Left lung (tissue), 4 donors: ENCODE measurements at regions not wholly inside any gene's neighbourhood (a gene's known extent, or its start where the extent isn't known, plus 50 kb on each side); places are given as distances from the start of the nearest gene placed in this dataset.
"Not testable (repeated sequence)": the region's sequence is repeated elsewhere in the genome, so short reads cannot be mapped to it uniquely, and the experiment has no call there.

Experiments
- ATAC-seq: fragments of 200-7000 bp; cut with Tn5 transposase; one replicate; pipeline ENCODE4 v1.9.1; 2020; ENCODE audit warnings: moderate library complexity
- DNase-seq, 4 donors: peaks; one replicate each; pipeline ENCODE4 v3.0.0-alpha.2; 2013 to 2020
- H3K27ac ChIP-seq, 2 donors: fragments of 200-600 bp; sonication (generic) in 1 of 2; one replicate each; pipeline versions ENCODE4 v1.5.0 to v1.8.0; 2020 to 2021
- H3K27me3 ChIP-seq, 2 donors: fragments of 200-600 bp; sonication (generic) in 1 of 2; one replicate each; pipeline versions ENCODE4 v1.5.0 to v1.8.0; 2020 to 2021
- H3K36me3 ChIP-seq, 2 donors: fragments of 200-600 bp; sonication (generic) in 1 of 2; one replicate each; pipeline versions ENCODE4 v1.5.0 to v1.8.0; 2020 to 2021
- H3K4me1 ChIP-seq, 2 donors: fragments of 200-600 bp; one replicate each; pipeline ENCODE4 v1.8.0; 2021
- H3K4me3 ChIP-seq, 2 donors: fragments of 200-600 bp; sonication (generic) in 1 of 2; one replicate each; pipeline versions ENCODE4 v1.5.0 to v1.8.0; 2020 to 2021; ENCODE audit warnings: mild to moderate bottlenecking in 1 of 2
- H3K9me3 ChIP-seq, 2 donors: fragments of 200-600 bp; sonication (generic) in 1 of 2; one replicate each; pipeline versions ENCODE4 v1.5.0 to v1.8.0; 2020 to 2021
- intact Hi-C, 2 donors: fragments of 100-400 bp; cut with DNase I; formaldehyde crosslinking; loops; one replicate each; pipeline versions ENCODE4 v1.11.2 to v1.14.2; 2022
- TF ChIP-seq, protein P1 (sequence below), 2 donors: fragments of 200-600 bp; sonication (generic) in 1 of 2; IDR thresholded peaks; one replicate each; pipeline versions ENCODE4 v1.5.0 to v1.8.0; 2021; ENCODE audit warnings: antibody characterized with exemption in 2 of 2
- donor health status: DM: no; HTN: yes; CAD: no.
- donor health status: DM: no; HTN: no; CAD: no.

DNA sequence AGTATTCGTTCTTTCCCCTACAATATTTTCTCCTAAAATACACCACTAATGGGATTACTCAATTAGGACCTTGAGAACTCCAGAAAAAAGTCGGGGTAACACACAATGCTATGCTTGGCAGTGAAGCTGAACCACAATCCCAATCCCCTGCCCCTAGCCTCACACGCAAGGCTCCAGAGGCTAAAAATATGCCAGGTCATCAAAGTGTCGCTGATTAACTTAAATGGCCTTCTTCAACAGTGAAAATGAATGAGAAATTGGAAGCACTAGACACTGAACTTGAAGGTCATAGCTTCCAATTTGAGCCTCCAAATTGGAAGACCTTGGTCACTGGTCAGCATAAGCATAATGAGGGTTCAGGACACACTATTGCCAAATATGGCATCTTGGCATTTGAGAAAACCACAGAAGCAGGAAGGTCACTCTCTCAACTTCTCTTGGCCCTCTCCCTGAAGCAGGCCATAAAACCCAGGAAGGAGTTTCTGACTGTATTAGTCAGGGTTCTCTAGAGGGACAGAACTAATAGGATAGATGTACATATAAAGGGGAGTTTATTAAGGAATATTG is 86.0 kb upstream of the SATB2 start:
- TF ChIP-seq, protein P1, sequence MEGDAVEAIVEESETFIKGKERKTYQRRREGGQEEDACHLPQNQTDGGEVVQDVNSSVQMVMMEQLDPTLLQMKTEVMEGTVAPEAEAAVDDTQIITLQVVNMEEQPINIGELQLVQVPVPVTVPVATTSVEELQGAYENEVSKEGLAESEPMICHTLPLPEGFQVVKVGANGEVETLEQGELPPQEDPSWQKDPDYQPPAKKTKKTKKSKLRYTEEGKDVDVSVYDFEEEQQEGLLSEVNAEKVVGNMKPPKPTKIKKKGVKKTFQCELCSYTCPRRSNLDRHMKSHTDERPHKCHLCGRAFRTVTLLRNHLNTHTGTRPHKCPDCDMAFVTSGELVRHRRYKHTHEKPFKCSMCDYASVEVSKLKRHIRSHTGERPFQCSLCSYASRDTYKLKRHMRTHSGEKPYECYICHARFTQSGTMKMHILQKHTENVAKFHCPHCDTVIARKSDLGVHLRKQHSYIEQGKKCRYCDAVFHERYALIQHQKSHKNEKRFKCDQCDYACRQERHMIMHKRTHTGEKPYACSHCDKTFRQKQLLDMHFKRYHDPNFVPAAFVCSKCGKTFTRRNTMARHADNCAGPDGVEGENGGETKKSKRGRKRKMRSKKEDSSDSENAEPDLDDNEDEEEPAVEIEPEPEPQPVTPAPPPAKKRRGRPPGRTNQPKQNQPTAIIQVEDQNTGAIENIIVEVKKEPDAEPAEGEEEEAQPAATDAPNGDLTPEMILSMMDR (IDR thresholded peaks at IDR 0.05): no peak
- no peak for DNase-seq
- Histone ChIP-seq H3K9me3 (no peaks in the 10 kb centered on the region), H3K27me3 (no peaks in the 10 kb centered on the region), H3K4me1 (no peaks in the 10 kb centered on the region), H3K4me3 (no peak overlapping the region), H3K36me3 (no peaks in the 10 kb centered on the region), H3K27ac (no peak overlapping the region)
- no peak for ATAC-seq
- intact Hi-C loops: no loop called here

- Histone ChIP-seq H3K27ac (no peak overlapping the region), H3K4me1 (no peaks in the 10 kb centered on the region), H3K9me3 (peaks cover 0 to 2% of the 10 kb centered on the region in 2 donors), H3K4me3 (no peak overlapping the region), H3K36me3 (no peaks in the 10 kb centered on the region), H3K27me3 (no peaks in the 10 kb centered on the region)
- intact Hi-C loops: no loop called here
- DNase-seq: no peak
- TF ChIP-seq, protein P1 (IDR thresholded peaks at IDR 0.05): no peak
- ATAC-seq: no peak
Observed at GRCh38 chr2:199535445-199536177, 77.9 kb upstream of the SATB2 start.

- H3K4me3 ChIP-seq, H3K36me3 ChIP-seq, H3K4me1 ChIP-seq, H3K27me3 ChIP-seq, ATAC-seq, H3K27ac ChIP-seq, intact Hi-C loops, DNase-seq, H3K9me3 ChIP-seq: not testable (repeated sequence)
Observed at GRCh38 chr2:199533873-199534272, 76.1 kb upstream of the SATB2 start.

DNA sequence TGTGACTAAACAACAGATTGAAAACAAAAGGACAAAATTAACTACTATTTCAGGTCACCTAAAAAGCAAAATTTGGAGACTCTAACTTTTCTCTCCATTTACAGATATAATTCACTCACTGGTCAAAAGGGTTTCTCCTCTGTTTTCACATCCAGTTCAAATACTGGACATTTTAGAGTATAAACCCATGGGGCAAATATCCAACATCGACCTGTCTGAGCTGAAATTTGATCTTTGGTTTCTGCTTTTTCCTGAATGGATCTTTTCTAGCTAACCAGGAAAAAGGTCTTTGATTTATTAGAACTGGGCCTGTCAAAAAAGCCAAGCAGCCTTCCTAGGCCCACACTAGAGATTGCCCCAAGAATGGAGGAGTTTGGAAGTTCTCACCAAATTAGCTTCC is 69.3 kb upstream of the SATB2 start:
- intact Hi-C loops: no loop called here
- no peaks in the 10 kb centered on the region for H3K4me1 ChIP-seq

GRCh38 chr2:199524689-199525574 is 67.2 kb upstream of the SATB2 start:
- intact Hi-C loops: no loop called here
- no peak for ATAC-seq

More for the DNA sequence above, 69.3 kb upstream of the SATB2 start:
- H3K36me3 ChIP-seq: no peaks in the 10 kb centered on the region
- H3K9me3 ChIP-seq: peaks cover 0 to 2% of the 10 kb centered on the region in 2 donors
- no peak for DNase-seq
- no peak for ATAC-seq
- no peaks in the 10 kb centered on the region for H3K27me3 ChIP-seq
- H3K27ac ChIP-seq: no peak overlapping the region
- TF ChIP-seq, protein P1 (IDR thresholded peaks at IDR 0.05): no peak
- H3K4me3 ChIP-seq: no peak overlapping the region

More at GRCh38 chr2:199524689-199525574, 67.2 kb upstream of the SATB2 start:
- Histone ChIP-seq H3K27me3 (no peaks in the 10 kb centered on the region), H3K4me3 (no peak overlapping the region), H3K9me3 (no peaks in the 10 kb centered on the region), H3K27ac (no peak overlapping the region), H3K36me3 (no peaks in the 10 kb centered on the region), H3K4me1 (no peaks in the 10 kb centered on the region)
- TF ChIP-seq, protein P1 (IDR thresholded peaks at IDR 0.05): no peak
- no peak for DNase-seq
